ENCODE measurements at regions not wholly inside any gene's neighbourhood (a gene's known extent, or its start where the extent isn't known, plus 50 kb on each side); places are given as distances from the start of the nearest gene placed in this dataset.

DNA sequence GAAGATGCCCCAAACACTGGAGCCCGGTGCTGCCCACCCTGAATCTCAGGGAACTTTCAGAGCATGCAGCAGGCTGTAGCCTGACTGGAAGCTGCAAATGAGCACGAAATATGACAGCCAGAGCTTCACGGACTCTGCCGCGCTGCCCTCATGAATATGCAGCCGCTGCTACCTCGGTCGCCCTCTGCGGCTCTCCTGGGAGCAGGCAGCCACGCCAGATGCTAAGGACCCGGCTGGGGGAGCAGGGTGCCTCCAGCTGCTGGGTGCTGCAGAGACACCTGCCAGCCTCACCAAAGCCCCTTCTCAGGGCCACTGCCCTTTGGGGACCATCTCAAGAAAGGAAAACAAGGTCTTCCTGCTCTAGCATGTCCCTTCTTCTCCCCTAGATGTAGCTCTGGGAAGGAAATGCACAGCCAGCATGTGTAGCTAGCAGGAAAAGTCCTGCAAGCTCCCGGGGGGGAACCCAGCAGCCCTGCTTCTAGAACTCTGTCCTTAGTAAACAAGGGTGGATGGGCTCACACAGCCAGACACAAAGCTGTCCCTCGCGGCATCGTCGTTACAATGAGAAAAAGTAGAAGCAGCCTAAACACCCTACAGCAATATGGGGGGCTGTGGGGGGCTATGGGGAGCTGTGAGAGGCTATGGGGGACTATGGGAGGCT, 56.8 kb upstream of the OLFM1 start:
- Histone ChIP-seq H3K9ac (no peak overlapping the region), H3K36me3 (replicated peaks in 1 of 2; ENCODE audit: control insufficient read depth in 1 of 2, insufficient read depth in 2 of 2, low read length in 1 of 2) (no peaks in the 10 kb centered on the region), H3K4me2 (no peak overlapping the region), H2AFZ (ENCODE audit: low read depth) (no peak overlapping the region), H4K20me1 (ENCODE audit: insufficient read depth) (no peaks in the 10 kb centered on the region), H3K9me2 (no peaks in the 10 kb centered on the region), H3K27me3 (ENCODE audit: insufficient read depth) (no peaks in the 10 kb centered on the region), H3F3A (replicated peaks; ENCODE audit: insufficient read depth) (no peaks in the 10 kb centered on the region), H3K27ac (ENCODE audit: low read depth in 2 of 2, low read length in 1 of 2) (no peak overlapping the region), H3K4me3 (ENCODE audit: low read depth in 2 of 2, low read length in 1 of 2) (no peak overlapping the region), H3K9me3 (no peaks in the 10 kb centered on the region), H3K79me2 (ENCODE audit: insufficient read depth) (no peaks in the 10 kb centered on the region), H3K4me1 (ENCODE audit: control insufficient read depth in 1 of 2, insufficient read depth in 2 of 2, low read depth in 1 of 2, low read length in 1 of 2) (no peaks in the 10 kb centered on the region)
- TF ChIP-seq RFX5 (IDR thresholded peaks at IDR 0.05; ENCODE audit: low read length): no peak
- no peak for TF ChIP-seq ZBTB33 (IDR thresholded peaks at IDR 0.05; ENCODE audit: borderline replicate concordance, low read depth)
- TF ChIP-seq TEAD4 (IDR thresholded peaks at IDR 0.05; ENCODE audit: borderline replicate concordance, insufficient read depth): no peak
- TF ChIP-seq FOXJ3 (CRISPR knock-in tag; IDR thresholded peaks at IDR 0.05): no peak
- TF ChIP-seq TAF1 (IDR thresholded peaks at IDR 0.05; ENCODE audit: borderline replicate concordance, low read depth, low read length): no peak
- TF ChIP-seq EP300 (IDR thresholded peaks at IDR 0.05; ENCODE audit: borderline replicate concordance in 1 of 2, low read depth in 1 of 2, low read length in 1 of 2): no peak
- TF ChIP-seq JUND (IDR thresholded peaks at IDR 0.05): no peak
- TF ChIP-seq SIN3A (IDR thresholded peaks at IDR 0.05; ENCODE audit: borderline replicate concordance, low read depth, low read length): no peak
- no peak for TF ChIP-seq RAD21 (IDR thresholded peaks at IDR 0.05; ENCODE audit: low read length)
- no peak for TF ChIP-seq MXI1 (IDR thresholded peaks at IDR 0.05; ENCODE audit: low read depth, low read length)
- no peak for TF ChIP-seq NFIC (IDR thresholded peaks at IDR 0.05; ENCODE audit: borderline replicate concordance)
- TF ChIP-seq, protein P1, sequence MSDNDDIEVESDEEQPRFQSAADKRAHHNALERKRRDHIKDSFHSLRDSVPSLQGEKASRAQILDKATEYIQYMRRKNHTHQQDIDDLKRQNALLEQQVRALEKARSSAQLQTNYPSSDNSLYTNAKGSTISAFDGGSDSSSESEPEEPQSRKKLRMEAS (IDR thresholded peaks at IDR 0.05; ENCODE audit: low read depth): no peak
- TF ChIP-seq, protein P2, sequence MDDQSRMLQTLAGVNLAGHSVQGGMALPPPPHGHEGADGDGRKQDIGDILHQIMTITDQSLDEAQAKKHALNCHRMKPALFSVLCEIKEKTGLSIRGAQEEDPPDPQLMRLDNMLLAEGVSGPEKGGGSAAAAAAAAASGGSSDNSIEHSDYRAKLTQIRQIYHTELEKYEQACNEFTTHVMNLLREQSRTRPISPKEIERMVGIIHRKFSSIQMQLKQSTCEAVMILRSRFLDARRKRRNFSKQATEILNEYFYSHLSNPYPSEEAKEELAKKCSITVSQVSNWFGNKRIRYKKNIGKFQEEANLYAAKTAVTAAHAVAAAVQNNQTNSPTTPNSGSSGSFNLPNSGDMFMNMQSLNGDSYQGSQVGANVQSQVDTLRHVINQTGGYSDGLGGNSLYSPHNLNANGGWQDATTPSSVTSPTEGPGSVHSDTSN (IDR thresholded peaks at IDR 0.05): no peak
- POLR2A ChIA-PET: no interaction called here
- CTCF ChIA-PET: interaction anchor here (1.3 kb wide), 1 partner anchor 55 kb away, joined by 3 read pairs; no protein-coding TSS in a partner anchor
- WGBS (ENCODE audit: low lambda C conversion rate): 34% methylated on average over 9 of the region's 16 CpGs
- DNase-seq: no peak
